GM13977 (cell line): ENCODE measurements at regions not wholly inside any gene's neighbourhood (a gene's known extent, or its start where the extent isn't known, plus 50 kb on each side); places are given as distances from the start of the nearest gene placed in this dataset.

ENCODE experiments used
- DNase-seq: peaks from one replicate; pipeline ENCODE4 v3.0.0; 2012; ENCODE audit warnings: low spot score
- in situ Hi-C: fragments of 300-500 bp; cut with MboI; formaldehyde crosslinking; loops from one replicate; pipeline ENCODE4 v1.12.0; 2022; ENCODE audit warnings: low sequenced_read_pairs, low pct_unique_long_range_greater_than_20kb, mixed read lengths, inconsistent platforms; ENCODE audit not compliant: unreplicated experiment
- TF ChIP-seq, protein P1 (sequence below): IDR thresholded peaks from 2 replicates; pipeline ENCODE4 v1.5.1; 2012; ENCODE audit warnings: mild to moderate bottlenecking, control low read depth; ENCODE audit not compliant: insufficient read depth; ENCODE audit errors: extremely low read depth, missing control alignments

DNA sequence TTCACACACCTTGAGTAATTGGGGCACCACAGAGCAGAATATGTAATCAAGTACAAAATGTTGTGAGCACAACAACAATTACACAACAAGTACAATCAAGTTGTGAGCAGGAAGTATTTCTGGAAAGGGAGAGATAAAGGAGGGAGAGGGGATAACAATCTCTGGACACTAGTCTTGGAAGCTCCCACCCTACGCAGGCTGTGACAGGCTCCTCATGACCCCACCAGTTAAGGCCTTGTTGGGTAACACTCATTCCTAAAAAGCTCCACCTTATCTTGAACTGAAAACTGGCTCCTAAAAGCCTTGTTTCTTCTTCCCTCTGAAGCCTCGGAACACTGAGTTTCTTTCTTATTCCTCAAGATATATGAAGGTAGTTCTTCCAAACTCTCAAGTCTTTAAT is 806.0 kb downstream of the UQCRFS1 start:
- no peak for DNase-seq
- TF ChIP-seq, protein P1, sequence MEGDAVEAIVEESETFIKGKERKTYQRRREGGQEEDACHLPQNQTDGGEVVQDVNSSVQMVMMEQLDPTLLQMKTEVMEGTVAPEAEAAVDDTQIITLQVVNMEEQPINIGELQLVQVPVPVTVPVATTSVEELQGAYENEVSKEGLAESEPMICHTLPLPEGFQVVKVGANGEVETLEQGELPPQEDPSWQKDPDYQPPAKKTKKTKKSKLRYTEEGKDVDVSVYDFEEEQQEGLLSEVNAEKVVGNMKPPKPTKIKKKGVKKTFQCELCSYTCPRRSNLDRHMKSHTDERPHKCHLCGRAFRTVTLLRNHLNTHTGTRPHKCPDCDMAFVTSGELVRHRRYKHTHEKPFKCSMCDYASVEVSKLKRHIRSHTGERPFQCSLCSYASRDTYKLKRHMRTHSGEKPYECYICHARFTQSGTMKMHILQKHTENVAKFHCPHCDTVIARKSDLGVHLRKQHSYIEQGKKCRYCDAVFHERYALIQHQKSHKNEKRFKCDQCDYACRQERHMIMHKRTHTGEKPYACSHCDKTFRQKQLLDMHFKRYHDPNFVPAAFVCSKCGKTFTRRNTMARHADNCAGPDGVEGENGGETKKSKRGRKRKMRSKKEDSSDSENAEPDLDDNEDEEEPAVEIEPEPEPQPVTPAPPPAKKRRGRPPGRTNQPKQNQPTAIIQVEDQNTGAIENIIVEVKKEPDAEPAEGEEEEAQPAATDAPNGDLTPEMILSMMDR, result no peak
- in situ Hi-C loops, result no loop called here

DNA sequence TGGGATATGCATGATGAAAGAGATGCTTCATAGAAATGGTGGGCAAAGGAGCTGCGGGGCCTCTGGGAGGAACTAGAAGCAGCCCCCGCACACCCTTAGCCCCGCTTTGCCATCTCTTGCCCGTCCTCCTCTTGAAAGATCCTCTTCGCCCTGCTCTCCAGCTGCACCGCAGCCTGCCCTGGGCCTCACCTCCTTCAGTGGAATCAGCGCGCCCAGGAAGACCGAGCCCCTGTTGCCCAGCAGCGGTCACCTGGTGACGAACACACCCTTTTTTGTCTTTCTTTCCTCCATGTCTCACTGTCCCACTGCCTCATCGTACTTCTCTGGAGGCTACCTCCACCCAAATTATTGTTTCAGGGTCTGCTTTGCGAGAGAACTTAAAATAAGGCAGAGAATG is 807.6 kb downstream of the UQCRFS1 start:
- in situ Hi-C loops, result no loop called here
- TF ChIP-seq, protein P1, result no peak
- DNase-seq, result no peak

DNA sequence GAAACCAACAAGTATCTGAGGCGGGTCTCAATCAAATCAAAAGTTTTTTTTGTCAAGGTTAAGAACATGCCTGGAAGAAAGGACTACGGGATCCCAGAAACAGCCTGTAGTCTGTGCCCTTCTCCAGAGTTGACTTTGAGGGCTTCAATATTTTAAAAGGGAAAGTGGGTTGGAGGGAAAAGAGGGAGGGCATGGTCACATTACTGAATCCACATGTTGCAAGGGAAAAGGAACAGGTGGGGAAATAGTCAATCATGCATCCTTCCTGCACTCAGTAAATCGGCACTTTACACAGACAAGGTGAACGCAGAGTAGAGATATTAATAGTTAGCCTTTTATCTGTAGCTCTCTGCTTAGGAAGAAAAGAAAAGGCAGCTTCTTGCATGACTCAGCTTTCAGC is 808.5 kb downstream of the UQCRFS1 start:
- in situ Hi-C loops, result no loop called here
- DNase-seq, result no peak
- TF ChIP-seq, protein P1, result no peak

DNA sequence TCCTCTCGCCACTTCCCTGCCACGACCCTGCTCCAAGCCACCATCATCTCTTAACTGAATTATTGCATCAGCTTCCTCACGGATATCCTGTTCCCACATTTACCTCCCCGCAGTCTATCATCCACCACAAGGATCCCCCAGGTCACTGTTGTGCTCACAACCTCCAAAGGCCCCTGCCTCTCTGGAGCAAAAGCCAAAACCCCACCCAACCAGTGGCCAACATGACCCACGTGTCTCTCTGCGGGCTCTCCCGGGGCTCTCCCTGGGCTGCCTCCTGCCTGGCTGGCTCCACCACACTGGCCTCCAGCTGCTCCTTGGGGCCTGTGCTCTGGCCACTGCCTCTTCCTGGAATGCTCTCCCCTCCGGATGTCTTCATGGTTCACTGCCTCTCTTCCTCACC is 809.3 kb downstream of the UQCRFS1 start:
- TF ChIP-seq, protein P1, result no peak
- no peak for DNase-seq
- in situ Hi-C loops, result no loop called here

DNA sequence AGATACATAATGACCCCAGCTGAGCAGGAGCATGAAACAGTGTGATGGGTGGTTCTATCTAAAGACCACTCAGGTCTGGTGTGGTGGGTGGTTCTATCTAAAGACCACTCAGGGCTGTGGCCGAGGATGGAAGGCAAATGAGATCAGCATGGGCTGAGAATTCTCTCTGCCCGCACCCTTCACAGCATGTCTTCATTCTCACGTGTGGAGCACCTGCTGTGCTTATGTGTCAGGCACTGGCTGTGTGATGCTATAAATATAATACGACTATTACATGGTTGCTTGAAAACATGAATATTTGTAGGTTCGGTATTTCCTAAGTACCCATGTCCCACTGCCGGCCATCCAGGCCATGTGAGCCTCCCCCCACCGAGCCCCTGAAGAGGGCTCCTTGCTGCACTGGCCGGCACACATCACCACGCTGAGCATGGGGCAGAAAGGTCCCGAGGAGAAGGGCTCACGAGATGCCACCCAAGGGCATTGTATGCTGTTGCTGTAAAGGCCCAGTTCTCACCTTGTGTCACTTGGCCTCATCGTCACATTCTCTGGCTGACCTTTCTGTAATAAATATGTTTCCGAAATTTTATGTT is 810.2 kb downstream of the UQCRFS1 start:
- TF ChIP-seq, protein P1, result no peak
- in situ Hi-C loops, result no loop called here
- DNase-seq, result no peak

DNA sequence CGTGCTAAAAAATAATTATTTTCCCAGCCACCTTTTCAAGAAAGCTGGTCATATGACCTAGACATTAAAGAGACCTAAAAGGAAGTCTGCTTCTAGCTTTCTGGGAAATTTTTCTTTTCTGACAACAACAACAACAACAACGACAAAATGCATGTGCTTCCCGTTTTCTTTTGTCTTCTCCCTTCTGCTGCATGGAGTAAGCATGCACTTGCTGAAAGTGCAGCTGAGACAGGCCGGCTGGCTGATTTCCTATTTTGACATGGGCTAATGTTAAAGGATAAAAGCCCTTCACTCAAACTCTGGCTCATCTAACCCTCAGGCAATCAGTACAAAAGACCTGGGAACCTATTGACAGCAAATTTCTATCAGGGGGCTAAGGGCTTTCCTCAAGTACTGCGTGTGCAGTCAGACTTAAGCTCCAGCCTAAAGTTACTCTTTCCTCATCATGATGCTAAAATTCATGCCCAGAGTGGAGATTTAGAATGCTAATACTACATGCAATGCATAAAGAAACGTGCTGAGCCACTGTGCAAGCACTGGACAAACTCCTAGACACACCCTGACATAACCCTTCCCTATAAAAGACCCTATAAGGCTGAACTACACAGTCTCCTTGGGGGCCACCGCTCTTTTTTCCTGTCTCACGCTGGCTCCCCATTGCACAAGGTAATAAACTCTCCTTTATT is 811.1 kb downstream of the UQCRFS1 start:
- in situ Hi-C loops, result no loop called here
- TF ChIP-seq, protein P1, result no peak
- DNase-seq, result no peak
